Gastroesophageal sphincter (tissue), 4 donors: ENCODE measurements at regions not wholly inside any gene's neighbourhood (a gene's known extent, or its start where the extent isn't known, plus 50 kb on each side); places are given as distances from the start of the nearest gene placed in this dataset.

Experiments used
- ATAC-seq: fragments of 150-250 bp; one replicate; pipeline ENCODE4 v1.9.1; 2016; ENCODE audit warnings: mild to moderate bottlenecking, moderate library complexity
- H3K27ac ChIP-seq, 4 donors: fragments of 200-600 bp; sonication (generic) in 3 of 4; 1 replicate in 3 of 4; 2 replicates in 1 of 4; pipeline ENCODE4 v1.5.1; 2016 to 2019
- H3K27me3 ChIP-seq: fragments of 200-600 bp; sonication (generic); one replicate; pipeline ENCODE4 v1.5.1; 2019
- H3K36me3 ChIP-seq, 2 donors: fragments of 200-600 bp; sonication (generic); one replicate each; pipeline ENCODE4 v1.5.1; 2019; ENCODE audit warnings: control low read depth in 1 of 2
- H3K4me1 ChIP-seq, 3 donors: fragments of 200-600 bp; sonication (generic); 1 replicate in 2 of 3; 2 replicates in 1 of 3; pipeline ENCODE4 v1.5.1; 2016 to 2019; ENCODE audit warnings: control low read depth in 2 of 3
- H3K4me3 ChIP-seq, 2 donors: fragments of 200-600 bp; sonication (generic); one replicate each; pipeline ENCODE4 v1.5.1; 2019; ENCODE audit warnings: mild to moderate bottlenecking in 1 of 2, moderate library complexity in 1 of 2
- H3K9me3 ChIP-seq, 3 donors: fragments of 200-600 bp; sonication (generic); one replicate each; pipeline ENCODE4 v1.5.1; 2017 to 2019; ENCODE audit warnings: control low read depth in 2 of 3
- EP300 ChIP-seq: sonication (generic); formaldehyde crosslinking; IDR thresholded peaks from one replicate; pipeline ENCODE4 v1.6.1; 2017; ENCODE audit warnings: antibody characterized with exemption, mild to moderate bottlenecking
- POLR2A ChIP-seq, 2 donors: fragments of 450-650 bp; IDR thresholded peaks; one replicate each; pipeline ENCODE4 v1.6.1; 2017; ENCODE audit warnings: antibody characterized with exemption in 2 of 2, mild to moderate bottlenecking in 2 of 2, moderate library complexity in 1 of 2
- POLR2AphosphoS5 ChIP-seq: sonication (generic); formaldehyde crosslinking; IDR thresholded peaks from one replicate; pipeline ENCODE4 v1.6.1; 2017; ENCODE audit warnings: antibody characterized with exemption
- WGBS, 2 donors: methylation state at CpG; one replicate each; pipeline ENCODE4 v1.1.5; 2018; ENCODE audit warnings: low coverage in 1 of 2; 5-methylcytosine and 5-hydroxymethylcytosine counted together
- TF ChIP-seq, protein P1 (sequence below), 4 experiments: fragments of 200-600 bp in 2 of 4; fragments of 450-650 bp in 2 of 4; sonication (generic) in 1 of 4; IDR thresholded peaks; one replicate each; pipeline ENCODE4 v1.5.1; 2017 to 2019; ENCODE audit warnings: antibody characterized with exemption in 4 of 4, mild to moderate bottlenecking in 2 of 4, moderate library complexity in 2 of 4

DNA sequence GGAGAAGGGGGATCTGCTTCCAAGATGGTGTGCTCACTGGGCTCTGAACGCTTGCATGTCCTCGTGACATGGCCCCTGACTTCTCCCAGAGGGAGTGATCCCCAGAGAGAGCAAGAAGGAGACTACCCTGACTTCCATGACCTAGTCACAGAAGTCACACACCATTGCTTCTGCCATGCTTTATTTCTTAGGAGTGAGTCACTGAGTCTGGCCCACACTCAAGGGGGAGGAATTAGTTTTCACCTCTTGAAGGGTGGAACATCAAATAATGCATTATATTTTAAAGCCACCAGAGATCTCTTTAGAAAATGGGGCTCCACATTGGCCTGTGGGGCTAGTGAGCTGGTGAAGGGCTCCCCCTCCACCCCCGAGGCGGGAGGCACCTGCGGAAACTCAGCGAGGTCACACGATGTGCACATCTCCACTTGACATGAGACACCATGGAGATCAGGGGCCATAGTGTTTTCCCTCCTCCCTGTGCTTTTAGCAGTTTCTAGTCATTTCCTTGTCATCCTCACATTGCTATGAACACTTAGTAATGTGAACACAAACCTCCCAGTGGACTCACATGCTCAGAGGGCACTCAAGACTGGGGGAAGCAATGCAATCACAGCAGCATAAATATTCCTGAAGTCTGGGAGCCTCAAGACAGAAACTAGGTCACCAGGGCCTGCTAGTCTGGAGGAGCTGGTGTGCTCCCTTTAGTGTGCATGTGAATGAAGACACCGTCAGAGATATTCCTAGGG lies 87.4 kb upstream of the FZD10 start:
- H3K27me3 ChIP-seq, result peaks cover 48% of the 10 kb centered on the region
- H3K4me3 ChIP-seq, result no peak overlapping the region
- ATAC-seq, result no peak
- no peaks in the 10 kb centered on the region for H3K4me1 ChIP-seq
- no peak for TF ChIP-seq EP300
- TF ChIP-seq POLR2AphosphoS5, result no peak
- TF ChIP-seq, protein P1, sequence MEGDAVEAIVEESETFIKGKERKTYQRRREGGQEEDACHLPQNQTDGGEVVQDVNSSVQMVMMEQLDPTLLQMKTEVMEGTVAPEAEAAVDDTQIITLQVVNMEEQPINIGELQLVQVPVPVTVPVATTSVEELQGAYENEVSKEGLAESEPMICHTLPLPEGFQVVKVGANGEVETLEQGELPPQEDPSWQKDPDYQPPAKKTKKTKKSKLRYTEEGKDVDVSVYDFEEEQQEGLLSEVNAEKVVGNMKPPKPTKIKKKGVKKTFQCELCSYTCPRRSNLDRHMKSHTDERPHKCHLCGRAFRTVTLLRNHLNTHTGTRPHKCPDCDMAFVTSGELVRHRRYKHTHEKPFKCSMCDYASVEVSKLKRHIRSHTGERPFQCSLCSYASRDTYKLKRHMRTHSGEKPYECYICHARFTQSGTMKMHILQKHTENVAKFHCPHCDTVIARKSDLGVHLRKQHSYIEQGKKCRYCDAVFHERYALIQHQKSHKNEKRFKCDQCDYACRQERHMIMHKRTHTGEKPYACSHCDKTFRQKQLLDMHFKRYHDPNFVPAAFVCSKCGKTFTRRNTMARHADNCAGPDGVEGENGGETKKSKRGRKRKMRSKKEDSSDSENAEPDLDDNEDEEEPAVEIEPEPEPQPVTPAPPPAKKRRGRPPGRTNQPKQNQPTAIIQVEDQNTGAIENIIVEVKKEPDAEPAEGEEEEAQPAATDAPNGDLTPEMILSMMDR (IDR thresholded peaks at IDR 0.05), result no peak
- no peak for TF ChIP-seq POLR2A (IDR thresholded peaks at IDR 0.05)
- peaks cover 0 to 5% (median 0%) of the 10 kb centered on the region in 3 donors for H3K9me3 ChIP-seq
- 83 to 84% methylated on average over 2 to 5 of the region's 8 CpGs for WGBS, 2 donors
- H3K27ac ChIP-seq, result no peak overlapping the region
- H3K36me3 ChIP-seq, result no peaks in the 10 kb centered on the region

- H3K36me3 ChIP-seq, result no peaks in the 10 kb centered on the region
- peaks cover 51% of the 10 kb centered on the region for H3K27me3 ChIP-seq
- ATAC-seq, result no peak
- peaks cover 0 to 5% (median 0%) of the 10 kb centered on the region in 3 donors for H3K9me3 ChIP-seq
- no peaks in the 10 kb centered on the region for H3K4me1 ChIP-seq
- TF ChIP-seq, protein P1 (IDR thresholded peaks at IDR 0.05), result no peak
- TF ChIP-seq POLR2AphosphoS5 (no peak), POLR2A (IDR thresholded peaks at IDR 0.05) (no peak), EP300 (no peak)
- H3K27ac ChIP-seq, result no peak overlapping the region
- H3K4me3 ChIP-seq, result no peak overlapping the region
- 59 to 72% methylated on average over 4 to 5 of the region's 8 CpGs for WGBS, 2 donors
These were observed 86.7 kb upstream of the FZD10 start for GRCh38 chr12:130075497-130076076.

GRCh38 chr12:130076126-130076525 lies 86.1 kb upstream of the FZD10 start:
- Histone ChIP-seq H3K36me3 (no peaks in the 10 kb centered on the region), H3K9me3 (peaks cover 0 to 5% (median 0%) of the 10 kb centered on the region in 3 donors), H3K27me3 (peaks cover 52% of the 10 kb centered on the region), H3K27ac (no peak overlapping the region), H3K4me3 (no peak overlapping the region), H3K4me1 (no peaks in the 10 kb centered on the region)
- TF ChIP-seq, protein P1 (IDR thresholded peaks at IDR 0.05), result no peak
- no peak for TF ChIP-seq EP300
- TF ChIP-seq POLR2AphosphoS5, result no peak
- WGBS, 2 donors, result 49 to 52% methylated on average over 2 to 3 of the region's 3 CpGs
- ATAC-seq, result no peak

GRCh38 chr12:130076752-130077151 lies 85.5 kb upstream of the FZD10 start:
- Histone ChIP-seq H3K4me1 (no peaks in the 10 kb centered on the region), H3K27me3 (peaks cover 59% of the 10 kb centered on the region), H3K9me3 (peaks cover 0 to 5% (median 0%) of the 10 kb centered on the region in 3 donors), H3K4me3 (no peak overlapping the region), H3K36me3 (no peaks in the 10 kb centered on the region), H3K27ac (no peak overlapping the region)
- no peak for ATAC-seq
- TF ChIP-seq, protein P1 (IDR thresholded peaks at IDR 0.05), result no peak
- no peak for TF ChIP-seq POLR2AphosphoS5
- TF ChIP-seq POLR2A (IDR thresholded peaks at IDR 0.05), result no peak
- TF ChIP-seq EP300, result no peak
- 13 to 31% methylated on average over 5 of the region's 5 CpGs for WGBS, 2 donors

DNA sequence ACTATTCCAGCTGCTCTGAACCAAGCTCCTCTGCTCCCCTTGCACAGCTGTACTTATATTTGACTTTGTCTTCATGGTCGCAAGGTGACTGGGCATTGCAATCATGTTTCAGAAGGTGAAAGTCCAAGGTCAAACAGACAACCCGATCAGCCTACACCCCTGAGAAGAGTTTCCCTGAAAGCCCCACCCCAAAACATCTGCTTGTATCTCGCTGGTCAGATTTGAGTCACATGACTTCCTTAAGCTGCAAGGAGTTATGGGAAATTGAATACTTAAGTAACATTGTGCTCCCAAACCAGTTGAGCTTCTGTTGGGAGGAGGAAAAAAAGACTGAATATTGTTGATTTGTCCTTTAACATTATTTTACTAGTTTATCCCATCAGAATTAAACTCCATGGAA lies 83.4 kb upstream of the FZD10 start:
- Histone ChIP-seq H3K9me3 (peaks cover 0 to 5% (median 0%) of the 10 kb centered on the region in 3 donors), H3K27me3 (peaks cover 50% of the 10 kb centered on the region), H3K27ac (no peak overlapping the region), H3K36me3 (no peaks in the 10 kb centered on the region), H3K4me3 (no peak overlapping the region), H3K4me1 (no peaks in the 10 kb centered on the region)
- TF ChIP-seq EP300 (no peak), POLR2A (IDR thresholded peaks at IDR 0.05) (no peak)
- TF ChIP-seq, protein P1 (IDR thresholded peaks at IDR 0.05), result no peak
- no peak for ATAC-seq
- WGBS, 2 donors, result 43% methylated on average over 2 of the region's 3 CpGs
